DOHH2 (cell line): ENCODE measurements at regions not wholly inside any gene's neighbourhood (a gene's known extent, or its start where the extent isn't known, plus 50 kb on each side); places are given as distances from the start of the nearest gene placed in this dataset.

Experiments used
- H3F3A ChIP-seq: fragments of 200-600 bp; sonication (generic), shearing (Covaris generic); 2 replicates; pipeline ENCODE4 v1.6.0; 2016; ENCODE audit warnings: antibody characterized with exemption, mild to moderate bottlenecking; ENCODE audit not compliant: control insufficient read depth, insufficient read depth
- H3K27ac ChIP-seq: fragments of 200-600 bp; sonication (generic); 2 replicates; pipeline ENCODE4 v1.5.1; 2014; ENCODE audit warnings: low read depth, mild to moderate bottlenecking, low read length, moderate library complexity
- H3K27me3 ChIP-seq: fragments of 200-600 bp; sonication (generic); 2 replicates; pipeline ENCODE4 v1.6.1; 2014; ENCODE audit warnings: mild to moderate bottlenecking, low read length, mixed read lengths; ENCODE audit not compliant: control insufficient read depth
- H3K36me3 ChIP-seq: fragments of 200-600 bp; sonication (generic); 2 replicates; pipeline ENCODE4 v1.6.1; 2014; ENCODE audit warnings: mild to moderate bottlenecking, low read length, moderate library complexity, mixed read lengths; ENCODE audit not compliant: control insufficient read depth
- H3K4me1 ChIP-seq: fragments of 200-600 bp; sonication (generic); 2 replicates; pipeline ENCODE4 v1.6.1; 2014; ENCODE audit warnings: mild to moderate bottlenecking, low read length, mixed read lengths; ENCODE audit not compliant: control insufficient read depth
- H3K4me2 ChIP-seq: fragments of 200-600 bp; sonication (generic); 2 replicates; pipeline ENCODE4 v1.6.0; 2014; ENCODE audit warnings: mild to moderate bottlenecking, low read length, moderate library complexity
- H3K4me3 ChIP-seq: fragments of 200-600 bp; sonication (generic); 2 replicates; pipeline ENCODE4 v1.5.1; 2014; ENCODE audit warnings: mild to moderate bottlenecking, low read length, mixed read lengths
- H3K79me2 ChIP-seq: fragments of 200-600 bp; sonication (generic); 2 replicates; pipeline ENCODE4 v1.6.1; 2014; ENCODE audit warnings: mild to moderate bottlenecking, low read length, mixed read lengths; ENCODE audit not compliant: control insufficient read depth
- H3K9me2 ChIP-seq: fragments of 200-600 bp; sonication (generic); replicated peaks from 2 replicates; pipeline ENCODE4 v1.6.1; 2014; ENCODE audit warnings: mild to moderate bottlenecking, low read length, mixed read lengths; ENCODE audit not compliant: control insufficient read depth
- H3K9me3 ChIP-seq: fragments of 200-600 bp; sonication (generic); 2 replicates; pipeline ENCODE4 v1.6.1; 2014; ENCODE audit warnings: antibody characterized with exemption, low read length, mixed read lengths; ENCODE audit not compliant: control insufficient read depth, insufficient read depth
- H4K20me1 ChIP-seq: fragments of 200-600 bp; sonication (generic); 2 replicates; pipeline ENCODE4 v1.6.0; 2014; ENCODE audit warnings: low read depth, mild to moderate bottlenecking, antibody characterized with exemption, low read length, moderate library complexity; ENCODE audit not compliant: control insufficient read depth, insufficient read depth
- EZH2phosphoT487 ChIP-seq: fragments of 200-600 bp; sonication (generic); IDR thresholded peaks from 2 replicates; pipeline ENCODE4 v1.6.1; 2017; ENCODE audit warnings: borderline replicate concordance, mild to moderate bottlenecking, antibody characterized with exemption, low read length, moderate library complexity, mixed read lengths
- TF ChIP-seq, protein P1 (sequence below): fragments of 200-600 bp; sonication (generic); IDR thresholded peaks from one replicate; pipeline ENCODE4 v1.5.1; 2014; ENCODE audit warnings: antibody characterized with exemption, mild to moderate bottlenecking, low read depth, low read length; ENCODE audit not compliant: poor library complexity, severe bottlenecking

- Histone ChIP-seq H3K9me3 (no peaks in the 10 kb centered on the region), H3K4me3 (no peak overlapping the region), H3K9me2 (no peaks in the 10 kb centered on the region), H3K36me3 (no peaks in the 10 kb centered on the region), H3K4me1 (no peaks in the 10 kb centered on the region), H3K27me3 (no peaks in the 10 kb centered on the region), H3K27ac (no peak overlapping the region), H4K20me1 (no peaks in the 10 kb centered on the region), H3K4me2 (no peak overlapping the region), H3K79me2 (no peaks in the 10 kb centered on the region), H3F3A (no peaks in the 10 kb centered on the region)
- TF ChIP-seq EZH2phosphoT487 = no peak
- TF ChIP-seq, protein P1, sequence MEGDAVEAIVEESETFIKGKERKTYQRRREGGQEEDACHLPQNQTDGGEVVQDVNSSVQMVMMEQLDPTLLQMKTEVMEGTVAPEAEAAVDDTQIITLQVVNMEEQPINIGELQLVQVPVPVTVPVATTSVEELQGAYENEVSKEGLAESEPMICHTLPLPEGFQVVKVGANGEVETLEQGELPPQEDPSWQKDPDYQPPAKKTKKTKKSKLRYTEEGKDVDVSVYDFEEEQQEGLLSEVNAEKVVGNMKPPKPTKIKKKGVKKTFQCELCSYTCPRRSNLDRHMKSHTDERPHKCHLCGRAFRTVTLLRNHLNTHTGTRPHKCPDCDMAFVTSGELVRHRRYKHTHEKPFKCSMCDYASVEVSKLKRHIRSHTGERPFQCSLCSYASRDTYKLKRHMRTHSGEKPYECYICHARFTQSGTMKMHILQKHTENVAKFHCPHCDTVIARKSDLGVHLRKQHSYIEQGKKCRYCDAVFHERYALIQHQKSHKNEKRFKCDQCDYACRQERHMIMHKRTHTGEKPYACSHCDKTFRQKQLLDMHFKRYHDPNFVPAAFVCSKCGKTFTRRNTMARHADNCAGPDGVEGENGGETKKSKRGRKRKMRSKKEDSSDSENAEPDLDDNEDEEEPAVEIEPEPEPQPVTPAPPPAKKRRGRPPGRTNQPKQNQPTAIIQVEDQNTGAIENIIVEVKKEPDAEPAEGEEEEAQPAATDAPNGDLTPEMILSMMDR = no peak
Measured at GRCh38 chr12:30014991-30015390, 231.2 kb upstream of the TMTC1 start.

DNA sequence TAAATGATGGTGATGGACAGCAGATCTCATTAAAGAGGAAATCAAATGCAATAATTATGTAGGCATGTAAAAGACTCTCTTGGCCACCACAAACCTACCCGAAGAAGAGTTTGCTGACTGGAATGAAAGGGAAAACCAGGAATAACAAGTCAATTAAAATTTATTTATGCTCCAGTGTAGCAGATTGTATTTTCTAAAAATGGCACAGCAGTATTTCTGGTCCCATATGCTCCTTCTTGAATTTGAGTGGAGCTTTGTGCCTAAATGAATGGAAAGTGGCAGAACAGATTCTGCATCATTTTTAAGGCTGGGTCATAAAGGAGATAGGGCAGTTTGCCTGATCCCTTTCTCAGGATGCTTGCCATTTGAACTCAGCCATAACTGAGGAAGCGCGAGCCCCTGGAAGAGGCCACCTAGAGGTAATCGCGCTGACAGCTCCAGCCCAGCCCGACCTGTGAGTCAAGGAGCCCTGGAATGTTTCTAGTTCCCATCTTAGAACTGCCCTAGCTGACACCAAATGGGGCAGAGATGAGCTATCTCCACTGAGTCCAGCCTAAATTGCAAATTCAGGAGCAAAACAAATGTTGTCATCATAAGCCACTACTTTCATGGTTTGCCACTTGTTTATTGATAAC is 229.2 kb upstream of the TMTC1 start:
- Histone ChIP-seq H3K4me2 (no peak overlapping the region), H3K4me1 (no peaks in the 10 kb centered on the region)
- no peak for TF ChIP-seq EZH2phosphoT487
- TF ChIP-seq, protein P1 = no peak

DNA sequence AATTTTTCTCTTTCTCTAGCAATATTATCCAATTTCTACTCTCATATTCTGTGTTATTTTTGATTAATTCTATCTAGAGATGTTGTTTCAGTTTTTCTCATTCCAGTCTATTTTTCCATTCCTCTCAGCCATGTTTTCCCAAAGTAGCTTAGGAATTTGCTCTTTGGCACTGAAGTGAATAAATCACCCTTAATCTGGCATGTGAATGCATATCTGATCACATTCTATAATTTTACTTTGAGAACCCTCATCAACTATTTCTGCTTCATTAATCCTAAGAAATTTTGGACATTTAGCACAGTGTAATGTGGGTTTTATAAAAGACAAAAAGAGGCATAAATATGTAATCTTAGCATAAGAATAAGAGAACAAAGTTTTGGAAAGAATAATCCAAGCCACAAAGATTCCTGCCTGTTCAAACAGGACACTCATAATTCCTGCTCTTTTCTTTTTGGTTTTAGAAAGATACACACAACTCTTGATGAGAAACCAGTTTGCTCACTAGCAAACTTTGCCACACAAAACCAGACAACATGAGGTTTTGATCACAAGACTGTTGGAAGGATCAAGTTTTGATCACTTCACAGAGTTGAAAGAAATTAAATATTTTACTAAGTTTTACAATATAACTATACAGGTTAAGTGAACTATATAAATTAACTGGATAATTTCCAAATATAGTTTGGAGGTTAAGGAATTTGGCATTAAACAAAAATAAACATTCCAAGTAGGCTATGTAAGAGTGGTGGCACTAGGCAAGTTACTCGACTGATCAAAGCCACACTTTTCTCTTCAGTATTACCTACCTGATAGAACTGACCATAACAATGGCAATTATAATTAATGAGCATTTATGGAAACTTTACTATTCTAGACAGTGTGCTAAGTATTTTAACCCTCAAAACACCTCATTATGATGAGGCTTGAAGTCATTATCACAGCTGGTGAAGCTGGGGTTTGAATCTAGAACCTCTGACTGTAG is 226.6 kb upstream of the TMTC1 start:
- Histone ChIP-seq H3K9me3 (no peaks in the 10 kb centered on the region), H3K4me2 (no peak overlapping the region), H3F3A (no peaks in the 10 kb centered on the region), H3K27me3 (no peaks in the 10 kb centered on the region), H3K36me3 (no peaks in the 10 kb centered on the region), H3K4me1 (no peaks in the 10 kb centered on the region), H3K79me2 (no peaks in the 10 kb centered on the region), H3K9me2 (no peaks in the 10 kb centered on the region), H4K20me1 (no peaks in the 10 kb centered on the region), H3K4me3 (no peak overlapping the region), H3K27ac (no peak overlapping the region)
- TF ChIP-seq, protein P1 = no peak
- no peak for TF ChIP-seq EZH2phosphoT487

More for the DNA sequence above, 229.2 kb upstream of the TMTC1 start:
- Histone ChIP-seq H3K27ac (no peak overlapping the region), H4K20me1 (no peaks in the 10 kb centered on the region), H3K9me2 (no peaks in the 10 kb centered on the region), H3K4me3 (no peak overlapping the region), H3K9me3 (no peaks in the 10 kb centered on the region), H3K27me3 (no peaks in the 10 kb centered on the region), H3K36me3 (no peaks in the 10 kb centered on the region), H3F3A (no peaks in the 10 kb centered on the region), H3K79me2 (no peaks in the 10 kb centered on the region)
